B cell (primary cell): ENCODE measurements at regions not wholly inside any gene's neighbourhood (a gene's known extent, or its start where the extent isn't known, plus 50 kb on each side); places are given as distances from the start of the nearest gene placed in this dataset.

ENCODE experiments used
- ATAC-seq: fragments of 200-7000 bp; cut with Tn5 transposase; one replicate; pipeline ENCODE4 v1.10.0; 2021; ENCODE audit warnings: low read depth, mild to moderate bottlenecking, moderate number of reproducible peaks, moderate library complexity
- CTCF ChIA-PET: fragments of 350-600 bp; sonication (Branson Sonifier 250); formaldehyde crosslinking; loops from one replicate; lab custom pipeline; 2021; ENCODE audit warnings: antibody characterized with exemption, inconsistent platforms; lab: Charles Lee
- POLR2A ChIA-PET: fragments of 350-600 bp; sonication (Branson Sonifier 250); formaldehyde crosslinking; loops from one replicate; lab custom pipeline; 2021; ENCODE audit warnings: antibody characterized with exemption; lab: Charles Lee
- DNase-seq: peaks from one replicate; pipeline ENCODE4 v3.0.0; 2013
- H2AFZ ChIP-seq: 2 replicates; pipeline ENCODE4 v1.6.1; 2012; ENCODE audit warnings: mild to moderate bottlenecking, low read depth, low read length; ENCODE audit not compliant: insufficient read depth, poor library complexity, severe bottlenecking
- H3K27ac ChIP-seq, 2 donors: 1 replicate in 1 of 2; 2 replicates in 1 of 2; pipeline ENCODE4 v1.5.1; 2012 to 2013; ENCODE audit warnings: low read length in 2 of 2, mild to moderate bottlenecking in 2 of 2, moderate library complexity in 1 of 2
- H3K27me3 ChIP-seq, 4 experiments: fragments of 200-600 bp in 1 of 4; sonication (generic) in 1 of 4; replicated peaks in 1 of 4; 1 replicate in 2 of 4; 2 replicates in 2 of 4; pipeline versions ENCODE4 v1.6.1 to v1.7.0; 2013 to 2016; ENCODE audit warnings: low read length in 3 of 4, mild to moderate bottlenecking in 2 of 4, mixed read lengths in 1 of 4, moderate library complexity in 1 of 4; ENCODE audit not compliant: insufficient read depth in 4 of 4, control insufficient read depth in 3 of 4; ENCODE audit errors: control extremely low read depth in 1 of 4
- H3K36me3 ChIP-seq, 2 experiments: replicated peaks in 1 of 2; 1 replicate in 1 of 2; 2 replicates in 1 of 2; pipeline versions ENCODE4 v1.6.1 to v1.7.1; 2013; ENCODE audit warnings: low read length in 1 of 2; ENCODE audit not compliant: insufficient read depth in 2 of 2, control insufficient read depth in 1 of 2; ENCODE audit errors: control extremely low read depth in 1 of 2, extremely low read depth in 1 of 2
- H3K4me1 ChIP-seq, 2 donors: fragments of 200-600 bp in 1 of 2; sonication (generic) in 1 of 2; 1 replicate in 1 of 2; 2 replicates in 1 of 2; pipeline versions ENCODE4 v1.5.1 to v1.6.1; 2013 to 2017; ENCODE audit warnings: low read length in 2 of 2; ENCODE audit not compliant: control insufficient read depth in 2 of 2, insufficient read depth in 2 of 2
- H3K4me2 ChIP-seq: replicated peaks from 2 replicates; pipeline ENCODE3; 2012; ENCODE audit warnings: mild to moderate bottlenecking, low read depth, low read length; ENCODE audit not compliant: poor library complexity, severe bottlenecking
- H3K4me3 ChIP-seq, 5 experiments: fragments of 200-600 bp in 1 of 5; sonication (generic) in 1 of 5; 1 replicate in 3 of 5; 2 replicates in 2 of 5; pipeline versions ENCODE4 v1.5.1 to v1.7.0; 2011 to 2016; ENCODE audit warnings: low read length in 4 of 5, mild to moderate bottlenecking in 4 of 5, low read depth in 2 of 5, control low read depth in 1 of 5, moderate library complexity in 1 of 5; ENCODE audit not compliant: insufficient read depth in 1 of 5; ENCODE audit errors: control extremely low read depth in 1 of 5, extremely low read depth in 1 of 5
- H3K79me2 ChIP-seq: fragments of 200-600 bp; sonication (generic); one replicate; pipeline ENCODE4 v1.6.0; 2016; ENCODE audit warnings: low read length; ENCODE audit not compliant: control insufficient read depth, insufficient read depth
- H3K9ac ChIP-seq: fragments of 200-600 bp; sonication (generic); 2 replicates; pipeline ENCODE4 v1.6.1; 2017; ENCODE audit warnings: mild to moderate bottlenecking, low read length, moderate library complexity
- H3K9me3 ChIP-seq, 3 donors: one replicate each; pipeline versions ENCODE4 v1.6.1 to v1.7.1; 2013; ENCODE audit warnings: low read length in 2 of 3; ENCODE audit not compliant: control insufficient read depth in 2 of 3, insufficient read depth in 1 of 3; ENCODE audit errors: control extremely low read depth in 1 of 3
- H4K20me1 ChIP-seq: 2 replicates; pipeline ENCODE4 v1.6.0; 2012; ENCODE audit warnings: mild to moderate bottlenecking, low read length; ENCODE audit not compliant: insufficient read depth, control insufficient read depth, poor library complexity, severe bottlenecking
- H3K27ac Mint-ChIP-seq: one replicate; pipeline ENCODE4 v1.8.0; 2021; ENCODE audit warnings: mixed read lengths
- H3K27me3 Mint-ChIP-seq: one replicate; pipeline ENCODE4 v1.8.0; 2021; ENCODE audit warnings: mixed read lengths
- H3K4me1 Mint-ChIP-seq: one replicate; pipeline ENCODE4 v1.8.0; 2021; ENCODE audit warnings: mixed read lengths
- H3K4me3 Mint-ChIP-seq: one replicate; pipeline ENCODE4 v1.8.0; 2021; ENCODE audit warnings: mixed read lengths
- H3K9me3 Mint-ChIP-seq: one replicate; pipeline ENCODE4 v1.8.0; 2022; ENCODE audit warnings: mixed read lengths; ENCODE audit not compliant: insufficient read depth
- CTCF ChIP-seq: fragments of 200-600 bp; IDR thresholded peaks from one replicate; pipeline ENCODE4 v1.8.0; 2022; ENCODE audit warnings: antibody characterized with exemption, mild to moderate bottlenecking
- EZH2 ChIP-seq: IDR thresholded peaks from 2 replicates; pipeline ENCODE4 v1.6.1; 2012; ENCODE audit warnings: borderline replicate concordance, low read depth, mild to moderate bottlenecking, moderate library complexity, low read length; ENCODE audit not compliant: insufficient read depth, poor library complexity, severe bottlenecking
- WGBS: methylation state at CpG from one replicate; pipeline ENCODE4 v1.1.5; 2013; ENCODE audit warnings: missing lambda C conversion rate; ENCODE audit not compliant: insufficient coverage; 5-methylcytosine and 5-hydroxymethylcytosine counted together
- intact Hi-C: fragments of 100-400 bp; cut with micrococcal nuclease; formaldehyde crosslinking; loops from one replicate; pipeline ENCODE4 v1.10.0; 2022

- no peak overlapping the region for H3K27ac ChIP-seq
- H3K4me3 ChIP-seq: no peak overlapping the region
- H3K36me3 ChIP-seq: no peaks in the 10 kb centered on the region
- peaks cover 2% of the 10 kb centered on the region for H3K4me1 Mint-ChIP-seq
- peak overlapping the region; percentile 28 for H3K27ac Mint-ChIP-seq
- peaks cover 0 to 4% of the 10 kb centered on the region in 2 donors for H3K4me1 ChIP-seq
- H3K4me3 Mint-ChIP-seq: no peak overlapping the region
- ATAC-seq (no peak), DNase-seq (peak; percentile 37)
- intact Hi-C loops: no loop called here
- no peak for TF ChIP-seq CTCF
- TF ChIP-seq EZH2: no peak
- no peaks in the 10 kb centered on the region for H3K27me3 Mint-ChIP-seq
- no peak overlapping the region for H2AFZ ChIP-seq
- H3K9ac ChIP-seq: no peak overlapping the region
- no peaks in the 10 kb centered on the region for H3K9me3 Mint-ChIP-seq
- no peaks in the 10 kb centered on the region for H4K20me1 ChIP-seq
- H3K79me2 ChIP-seq: no peaks in the 10 kb centered on the region
- no peaks in the 10 kb centered on the region for H3K27me3 ChIP-seq
- ChIA-PET CTCF (interaction anchor here (1.0 kb wide), 1 partner anchor 1083 kb away, joined by 6 read pairs; no protein-coding TSS in a partner anchor), POLR2A (no interaction called here)
- no peak overlapping the region for H3K4me2 ChIP-seq
- no peaks in the 10 kb centered on the region for H3K9me3 ChIP-seq
These were observed 664.9 kb downstream of the TAF11L14 start for GRCh38 chr5:18299166-18299565.

GRCh38 chr5:18305288-18305924, 671.1 kb downstream of the TAF11L14 start:
- H4K20me1 ChIP-seq: no peaks in the 10 kb centered on the region
- H3K4me2 ChIP-seq: no peak overlapping the region
- intact Hi-C loops: no loop called here
- H3K27me3 Mint-ChIP-seq: no peaks in the 10 kb centered on the region
- no peak overlapping the region for H3K4me3 Mint-ChIP-seq
- ChIA-PET CTCF (interaction anchor here (0.5 to 5.1 kb wide), 12 partner anchors 10 to 1514 kb away, joined by 3 to 135 read pairs (median 4); partner anchors contain the start of gene BASP1), POLR2A (interaction anchor here (1.8 kb wide), 1 partner anchor 1089 kb away, joined by 7 read pairs; no protein-coding TSS in a partner anchor)
- no peaks in the 10 kb centered on the region for H3K9me3 Mint-ChIP-seq
- no peak overlapping the region for H3K27ac Mint-ChIP-seq
- H3K36me3 ChIP-seq: no peaks in the 10 kb centered on the region
- H2AFZ ChIP-seq: no peak overlapping the region
- no peak overlapping the region for H3K27ac ChIP-seq
- H3K79me2 ChIP-seq: no peaks in the 10 kb centered on the region
- WGBS: 90% methylated on average over 2 of the region's 8 CpGs
- no peaks in the 10 kb centered on the region for H3K4me1 ChIP-seq
- peaks cover 0 to 2% (median 0%) of the 10 kb centered on the region in 4 experiments for H3K27me3 ChIP-seq
- peaks cover 0 to 4% (median 0%) of the 10 kb centered on the region in 3 donors for H3K9me3 ChIP-seq
- no peaks in the 10 kb centered on the region for H3K4me1 Mint-ChIP-seq
- H3K4me3 ChIP-seq: no peak overlapping the region
- DNase-seq: peak; percentile 53
- peak; percentile 85 for TF ChIP-seq CTCF
- no peak for TF ChIP-seq EZH2
- H3K9ac ChIP-seq: no peak overlapping the region
- ATAC-seq: peak; percentile 67
